Endodermal cell (in vitro differentiated cells): ENCODE measurements at regions not wholly inside any gene's neighbourhood (a gene's known extent, or its start where the extent isn't known, plus 50 kb on each side); places are given as distances from the start of the nearest gene placed in this dataset.
A peak's percentile ranks its signal among the peaks of the same experiment; 100 is the strongest.

ENCODE experiments used
- DNase-seq: peaks from one replicate; pipeline ENCODE4 v3.0.0-alpha.2; 2017
- H3K27ac ChIP-seq: 2 replicates; pipeline ENCODE4 v1.5.1; 2013; ENCODE audit warnings: mild to moderate bottlenecking, low read depth, low read length, moderate library complexity
- H3K27me3 ChIP-seq: 2 replicates; pipeline ENCODE4 v1.6.1; 2013; ENCODE audit warnings: mild to moderate bottlenecking, low read length, moderate library complexity; ENCODE audit not compliant: insufficient read depth, control insufficient read depth, poor library complexity, severe bottlenecking
- H3K36me3 ChIP-seq: 2 replicates; pipeline ENCODE4 v1.7.0; 2013; ENCODE audit warnings: mild to moderate bottlenecking, low read length, moderate library complexity; ENCODE audit not compliant: control insufficient read depth, insufficient read depth
- H3K4me1 ChIP-seq: one replicate; pipeline ENCODE4 v1.7.0; 2013; ENCODE audit warnings: low read length; ENCODE audit not compliant: control insufficient read depth, insufficient read depth
- H3K4me3 ChIP-seq: 2 replicates; pipeline ENCODE4 v1.5.1; 2013; ENCODE audit warnings: mild to moderate bottlenecking, low read length, moderate library complexity
- H3K9ac ChIP-seq: 2 replicates; pipeline ENCODE4 v1.6.1; 2013; ENCODE audit warnings: mild to moderate bottlenecking, low read length, moderate library complexity; ENCODE audit not compliant: poor library complexity, severe bottlenecking; ENCODE audit errors: extremely low read depth
- H3K9me3 ChIP-seq: 2 replicates; pipeline ENCODE4 v1.6.1; 2013; ENCODE audit warnings: mild to moderate bottlenecking, low read length, moderate library complexity; ENCODE audit not compliant: control insufficient read depth
- H3K27ac Mint-ChIP-seq: 2 replicates; pipeline ENCODE4 v1.8.0; 2020; ENCODE audit warnings: mixed read lengths
- H3K27me3 Mint-ChIP-seq: 2 replicates; pipeline ENCODE4 v1.8.0; 2021; ENCODE audit warnings: mild to moderate bottlenecking, mixed read lengths; ENCODE audit not compliant: insufficient read depth
- H3K36me3 Mint-ChIP-seq: 2 replicates; pipeline ENCODE4 v1.8.0; 2020; ENCODE audit warnings: low read depth, mixed read lengths
- H3K4me1 Mint-ChIP-seq: 2 replicates; pipeline ENCODE4 v1.8.0; 2020; ENCODE audit warnings: mixed read lengths
- H3K4me3 Mint-ChIP-seq: 2 replicates; pipeline ENCODE4 v1.8.0; 2020; ENCODE audit warnings: mild to moderate bottlenecking, moderate library complexity, mixed read lengths
- H3K9me3 Mint-ChIP-seq: 2 replicates; pipeline ENCODE4 v1.8.0; 2020; ENCODE audit warnings: mild to moderate bottlenecking, mixed read lengths
- WGBS, 2 experiments: methylation state at CpG; one replicate each; pipeline versions ENCODE4 v1.1.5 to v1.1.7; 2013; ENCODE audit warnings: missing lambda C conversion rate in 2 of 2, mixed read lengths in 1 of 2; ENCODE audit not compliant: insufficient coverage in 1 of 2, insufficient read length in 1 of 2; 5-methylcytosine and 5-hydroxymethylcytosine counted together
- TF ChIP-seq, protein P1 (sequence below): fragments of 200-600 bp; sonication (generic); conservative IDR thresholded peaks from 2 replicates; pipeline ENCODE4 v1.5.0; 2021; ENCODE audit warnings: antibody characterized with exemption, mild to moderate bottlenecking

DNA sequence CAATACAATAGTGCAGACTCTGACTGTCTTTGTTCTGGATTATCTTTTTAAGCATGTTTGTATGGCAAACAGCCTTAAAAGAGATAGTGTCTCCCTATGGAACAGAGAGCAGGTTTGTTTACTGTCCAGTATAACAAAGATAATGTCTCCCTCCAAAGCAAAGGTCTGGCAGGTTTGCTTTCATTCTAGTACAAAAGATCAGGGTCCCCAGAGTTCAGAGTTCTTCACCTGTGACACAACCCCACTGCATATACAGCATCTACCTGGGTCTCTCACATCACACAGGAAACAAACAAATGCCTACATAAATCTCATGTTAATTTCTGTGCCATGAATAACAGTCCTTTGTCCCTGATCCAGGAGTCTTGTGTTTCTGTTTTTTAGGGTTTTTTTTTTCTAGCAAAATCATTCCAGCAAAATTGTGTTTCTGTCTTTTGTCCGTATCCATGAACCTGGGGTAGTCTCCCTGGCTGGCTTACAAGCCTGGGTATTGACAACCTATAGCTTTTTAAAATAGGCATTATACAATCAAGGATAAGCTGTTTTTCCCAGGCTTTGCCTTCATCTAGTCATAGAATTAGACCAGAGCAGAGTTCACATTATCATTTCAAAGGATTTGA is 89.4 kb upstream of the PTBP2 start:
- H3K4me1 Mint-ChIP-seq: peaks cover 18% of the 10 kb centered on the region
- H3K27me3 ChIP-seq: no peaks in the 10 kb centered on the region
- peak overlapping the region; percentile 24 for H3K27ac ChIP-seq
- no peak overlapping the region for H3K4me3 Mint-ChIP-seq
- H3K9ac ChIP-seq: no peak overlapping the region
- peak overlapping the region; percentile 11 for H3K4me3 ChIP-seq
- 82% methylated on average over 1 of the region's 1 CpG; no CpG with 5 or more reads in 1 of the 2 experiments for WGBS, 2 experiments
- no peaks in the 10 kb centered on the region for H3K9me3 Mint-ChIP-seq
- peaks cover 8% of the 10 kb centered on the region for H3K4me1 ChIP-seq
- H3K27ac Mint-ChIP-seq: peak overlapping the region; percentile 11
- no peaks in the 10 kb centered on the region for H3K9me3 ChIP-seq
- DNase-seq: no peak
- H3K27me3 Mint-ChIP-seq: no peaks in the 10 kb centered on the region
- H3K36me3 ChIP-seq: no peaks in the 10 kb centered on the region
- no peaks in the 10 kb centered on the region for H3K36me3 Mint-ChIP-seq
- TF ChIP-seq, protein P1, sequence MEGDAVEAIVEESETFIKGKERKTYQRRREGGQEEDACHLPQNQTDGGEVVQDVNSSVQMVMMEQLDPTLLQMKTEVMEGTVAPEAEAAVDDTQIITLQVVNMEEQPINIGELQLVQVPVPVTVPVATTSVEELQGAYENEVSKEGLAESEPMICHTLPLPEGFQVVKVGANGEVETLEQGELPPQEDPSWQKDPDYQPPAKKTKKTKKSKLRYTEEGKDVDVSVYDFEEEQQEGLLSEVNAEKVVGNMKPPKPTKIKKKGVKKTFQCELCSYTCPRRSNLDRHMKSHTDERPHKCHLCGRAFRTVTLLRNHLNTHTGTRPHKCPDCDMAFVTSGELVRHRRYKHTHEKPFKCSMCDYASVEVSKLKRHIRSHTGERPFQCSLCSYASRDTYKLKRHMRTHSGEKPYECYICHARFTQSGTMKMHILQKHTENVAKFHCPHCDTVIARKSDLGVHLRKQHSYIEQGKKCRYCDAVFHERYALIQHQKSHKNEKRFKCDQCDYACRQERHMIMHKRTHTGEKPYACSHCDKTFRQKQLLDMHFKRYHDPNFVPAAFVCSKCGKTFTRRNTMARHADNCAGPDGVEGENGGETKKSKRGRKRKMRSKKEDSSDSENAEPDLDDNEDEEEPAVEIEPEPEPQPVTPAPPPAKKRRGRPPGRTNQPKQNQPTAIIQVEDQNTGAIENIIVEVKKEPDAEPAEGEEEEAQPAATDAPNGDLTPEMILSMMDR: no peak

DNA sequence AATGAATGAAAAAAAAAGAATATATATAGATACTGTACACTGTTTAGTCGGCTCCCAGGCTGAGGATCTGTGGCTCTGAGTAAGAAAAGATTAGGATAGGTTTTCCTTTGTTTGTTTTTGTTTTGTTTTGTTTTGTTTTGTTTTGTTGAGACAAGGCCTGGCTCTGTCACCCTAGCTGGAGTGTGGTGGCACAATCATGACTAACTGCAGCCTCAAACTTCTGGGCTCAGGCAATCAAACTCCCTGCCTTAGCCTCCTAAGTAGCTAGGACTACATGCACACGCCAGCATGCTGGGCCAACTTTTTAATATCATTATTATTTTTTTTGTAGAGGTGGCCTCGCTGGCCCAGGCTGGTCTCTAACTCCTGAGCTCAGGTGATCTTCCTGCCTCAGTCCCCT is 87.9 kb upstream of the PTBP2 start:
- Mint-ChIP-seq H3K36me3 (no peaks in the 10 kb centered on the region), H3K4me3 (no peak overlapping the region), H3K27ac (no peak overlapping the region), H3K4me1 (peaks cover 18% of the 10 kb centered on the region), H3K27me3 (no peaks in the 10 kb centered on the region), H3K9me3 (no peaks in the 10 kb centered on the region)
- Histone ChIP-seq H3K9ac (no peak overlapping the region), H3K4me3 (no peak overlapping the region), H3K9me3 (no peaks in the 10 kb centered on the region), H3K36me3 (no peaks in the 10 kb centered on the region), H3K27me3 (no peaks in the 10 kb centered on the region), H3K27ac (no peak overlapping the region), H3K4me1 (peaks cover 8% of the 10 kb centered on the region)
- TF ChIP-seq, protein P1: no peak
- DNase-seq: no peak
- 82 to 100% methylated on average over 1 to 3 of the region's 3 CpGs for WGBS, 2 experiments

DNA sequence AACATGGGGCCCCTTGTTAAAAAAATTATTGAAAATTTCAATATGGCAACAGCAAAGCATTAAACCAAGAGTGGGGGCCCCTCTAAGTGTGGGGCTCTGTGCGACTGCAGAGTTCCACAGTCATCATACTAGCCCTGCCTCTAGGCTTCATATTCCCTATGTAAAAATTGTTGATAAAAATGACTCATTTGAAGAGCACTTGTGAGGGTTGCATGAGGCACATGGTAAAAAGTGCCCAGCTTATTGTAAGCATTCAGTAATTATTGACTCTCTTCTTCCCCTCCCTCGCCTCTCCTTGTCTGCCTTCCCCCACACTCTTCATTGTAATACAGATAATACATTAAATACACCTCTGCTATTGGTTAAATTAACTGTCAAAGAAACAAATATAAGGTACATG is 86.7 kb upstream of the PTBP2 start:
- no peaks in the 10 kb centered on the region for H3K36me3 ChIP-seq
- H3K27me3 Mint-ChIP-seq: no peaks in the 10 kb centered on the region
- TF ChIP-seq, protein P1: no peak
- H3K9me3 Mint-ChIP-seq: no peaks in the 10 kb centered on the region
- H3K27ac Mint-ChIP-seq: no peak overlapping the region
- no peaks in the 10 kb centered on the region for H3K9me3 ChIP-seq
- no peak overlapping the region for H3K4me3 ChIP-seq
- no peak for DNase-seq
- WGBS, 2 experiments: 83% methylated on average over 2 of the region's 2 CpGs; no CpG with 5 or more reads in 1 of the 2 experiments
- peaks cover 18% of the 10 kb centered on the region for H3K4me1 Mint-ChIP-seq
- H3K27me3 ChIP-seq: no peaks in the 10 kb centered on the region
- no peak overlapping the region for H3K9ac ChIP-seq
- no peaks in the 10 kb centered on the region for H3K36me3 Mint-ChIP-seq
- peaks cover 8% of the 10 kb centered on the region for H3K4me1 ChIP-seq
- no peak overlapping the region for H3K4me3 Mint-ChIP-seq
- H3K27ac ChIP-seq: no peak overlapping the region
